GM19463 (cell line): ENCODE measurements at regions not wholly inside any gene's neighbourhood (a gene's known extent, or its start where the extent isn't known, plus 50 kb on each side); places are given as distances from the start of the nearest gene placed in this dataset.

Experiments used
- ATAC-seq: cut with Tn5 transposase; IDR thresholded peaks from one replicate; pipeline ENCODE4 v1.9.1; 2021; ENCODE audit warnings: mild to moderate bottlenecking, moderate library complexity; ENCODE audit not compliant: unreplicated experiment

DNA sequence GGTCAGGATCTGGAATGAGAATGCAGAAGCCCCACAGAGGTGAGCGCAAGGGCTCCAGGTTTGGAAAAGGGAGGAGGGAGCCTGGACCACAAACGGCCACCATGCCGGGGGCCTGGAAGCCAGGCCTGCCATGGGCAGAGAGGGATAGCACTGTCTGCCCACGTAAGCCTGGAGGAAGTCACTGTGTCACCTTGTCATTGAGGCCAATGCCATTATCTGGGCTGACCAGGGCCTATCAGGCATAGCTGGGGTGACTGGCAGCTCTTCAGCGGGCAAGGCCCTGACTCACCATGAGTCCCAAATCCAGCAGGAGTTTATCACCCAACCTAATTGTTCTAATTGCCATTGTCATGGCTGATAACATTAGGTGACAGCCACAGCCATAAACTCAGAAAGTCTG, 84.6 kb downstream of the MATN1 start:
- ATAC-seq, result no peak

DNA sequence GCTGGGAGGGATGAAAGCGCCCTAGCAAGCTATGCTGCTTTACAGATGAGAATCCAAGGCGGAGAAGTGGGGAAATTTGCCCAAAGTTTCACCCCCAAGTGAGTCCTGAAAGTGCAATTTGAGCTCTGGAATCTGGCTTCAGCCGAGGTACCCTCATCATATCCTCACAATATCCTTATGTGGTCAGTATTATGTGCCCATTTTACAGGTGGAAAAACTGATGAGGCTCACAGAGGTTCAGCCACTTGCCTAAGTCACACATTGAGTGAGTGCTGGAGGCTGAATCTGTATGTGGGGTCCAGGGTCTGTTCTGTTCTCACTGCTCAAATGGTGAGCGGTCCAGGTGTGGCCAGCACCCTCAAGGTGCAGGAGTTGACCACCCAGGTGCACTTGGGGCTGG, 85.3 kb downstream of the MATN1 start:
- ATAC-seq, result no peak

GRCh38 chr1:30637183-30637980, 86.0 kb downstream of the MATN1 start:
- no peak for ATAC-seq

DNA sequence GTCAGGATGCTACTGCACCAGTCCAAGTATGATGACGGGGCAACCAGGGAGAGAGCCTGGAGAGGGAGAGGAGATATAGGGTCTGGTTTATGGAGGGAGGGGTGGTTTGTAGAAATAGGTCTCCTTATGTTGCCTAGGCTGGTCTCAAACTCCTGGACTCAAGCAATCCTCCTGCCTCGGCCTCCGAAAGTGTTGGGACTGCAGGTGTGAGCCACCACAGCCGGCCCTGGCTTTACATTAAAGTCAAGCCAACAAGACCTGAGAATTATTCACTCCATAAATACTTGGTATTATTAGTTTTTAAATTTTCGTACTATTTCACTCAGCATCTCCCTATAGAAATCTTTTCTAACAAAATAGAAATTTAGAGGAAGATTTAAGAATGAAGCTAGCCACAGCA, 86.8 kb downstream of the MATN1 start:
- no peak for ATAC-seq

DNA sequence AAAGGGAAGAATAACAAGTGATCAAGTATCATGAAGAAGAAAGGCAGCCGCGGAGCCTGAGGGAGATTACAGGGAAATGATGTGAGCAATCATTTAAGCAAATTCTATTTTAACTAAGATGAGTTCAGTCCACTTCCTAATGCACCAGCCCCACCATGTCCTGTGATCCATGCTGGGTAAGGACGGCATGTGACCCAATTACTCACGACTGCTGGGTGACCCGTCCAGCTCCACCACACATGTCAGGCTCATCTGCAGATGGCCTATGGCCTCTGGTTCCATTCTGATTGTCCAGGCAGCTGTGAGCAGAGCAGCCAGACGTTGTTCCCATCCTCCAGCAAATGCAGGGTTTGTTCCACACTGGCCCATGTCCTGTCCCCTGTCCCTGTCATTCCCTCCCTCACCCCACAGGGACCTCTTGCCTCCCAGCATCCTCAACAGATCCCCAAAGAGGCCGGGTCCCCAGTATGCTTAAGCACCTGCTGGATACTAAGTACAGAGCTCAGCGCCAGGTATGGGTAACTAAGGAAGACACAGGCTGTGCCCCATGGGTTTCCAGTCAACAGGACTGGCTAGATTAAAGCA, 87.9 kb downstream of the MATN1 start:
- no peak for ATAC-seq

GRCh38 chr1:30634507-30634906, 88.9 kb downstream of the MATN1 start:
- no peak for ATAC-seq

DNA sequence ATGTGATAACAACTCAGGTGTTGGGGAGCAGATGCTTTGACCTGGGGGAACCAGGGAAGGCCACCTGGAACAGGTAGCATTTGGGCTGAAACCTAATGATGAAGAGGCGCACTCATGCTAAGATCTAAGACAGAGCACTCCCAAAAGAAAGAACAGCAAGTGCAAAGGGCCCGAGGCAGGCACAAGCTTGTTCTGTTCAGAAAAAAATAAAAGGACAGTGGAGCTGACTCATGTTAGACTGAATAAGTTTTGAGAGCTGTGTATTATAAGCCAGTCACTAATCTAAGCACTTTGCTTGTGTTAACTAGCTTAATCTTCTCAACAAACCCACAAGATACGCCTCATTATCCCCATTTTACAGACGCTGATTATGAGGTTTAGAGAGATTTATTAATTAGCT, 90.1 kb downstream of the MATN1 start:
- ATAC-seq, result no peak

GRCh38 chr1:30632481-30632880, 90.9 kb downstream of the MATN1 start:
- no peak for ATAC-seq

DNA sequence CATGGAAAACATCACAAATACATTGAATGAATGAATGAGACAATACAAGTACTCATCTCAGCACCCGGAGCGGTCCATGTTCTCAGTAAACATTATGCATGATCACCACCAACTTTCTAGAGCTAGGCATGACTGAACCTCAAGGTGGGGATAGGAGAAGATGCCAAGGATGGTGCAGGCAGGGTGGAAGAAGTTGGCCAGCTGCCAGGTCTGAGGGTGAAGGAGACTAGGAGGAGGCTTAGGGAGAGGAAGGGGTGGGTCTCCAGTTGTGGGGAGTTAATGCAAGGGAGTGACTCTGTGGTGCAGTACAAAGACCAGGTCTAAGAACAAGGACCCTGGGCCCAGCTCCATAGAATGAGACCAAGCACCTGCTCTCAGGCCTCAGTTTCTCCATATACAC, 91.7 kb downstream of the MATN1 start:
- no peak for ATAC-seq

DNA sequence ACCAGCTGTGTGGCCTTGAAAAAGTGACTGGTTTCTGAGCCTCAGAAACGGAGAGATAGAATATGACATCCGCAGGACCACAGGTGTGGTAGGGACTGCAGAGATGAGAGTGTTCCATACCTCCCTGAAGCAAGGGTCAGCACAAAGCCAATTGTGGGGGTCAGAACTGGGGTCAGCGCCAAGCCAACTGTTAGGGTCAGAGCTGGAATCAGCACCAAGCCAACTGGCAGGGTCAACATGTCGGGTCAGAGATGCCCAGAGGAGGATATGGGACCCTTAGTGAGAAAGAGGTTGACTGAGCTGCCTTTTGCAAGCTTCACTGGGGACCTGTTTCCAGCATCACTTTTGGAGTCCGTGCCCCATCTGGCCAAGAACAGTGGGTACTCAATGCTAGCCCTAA, 93.9 kb downstream of the MATN1 start:
- ATAC-seq, result no peak

- ATAC-seq, result no peak
These were observed 95.4 kb downstream of the MATN1 start for GRCh38 chr1:30627994-30628393.

- ATAC-seq, result no peak
These were observed 96.2 kb downstream of the MATN1 start for GRCh38 chr1:30627206-30627605.

GRCh38 chr1:30623431-30623830, 100.0 kb downstream of the MATN1 start:
- no peak for ATAC-seq

DNA sequence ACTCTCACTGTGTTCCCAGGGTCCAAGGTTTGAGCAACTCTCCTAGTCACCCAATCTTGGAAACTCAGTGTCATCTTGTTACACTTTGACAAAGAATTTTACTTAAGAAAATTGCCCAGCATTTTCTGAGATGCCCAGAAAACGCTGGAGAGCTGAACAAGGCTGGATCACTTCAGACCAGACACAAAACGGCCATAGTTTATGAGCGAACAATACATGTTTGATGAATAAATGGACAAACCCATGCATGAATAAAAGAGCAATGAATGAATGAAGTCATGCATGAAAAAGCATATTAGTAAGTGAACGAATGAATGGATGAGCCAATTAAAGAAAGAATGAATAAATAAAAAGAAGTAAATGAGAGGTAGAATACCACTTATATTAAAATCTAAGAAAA, 103.8 kb downstream of the MATN1 start:
- no peak for ATAC-seq

- ATAC-seq, result no peak
These were observed 105.0 kb downstream of the MATN1 start for GRCh38 chr1:30618335-30618747.

DNA sequence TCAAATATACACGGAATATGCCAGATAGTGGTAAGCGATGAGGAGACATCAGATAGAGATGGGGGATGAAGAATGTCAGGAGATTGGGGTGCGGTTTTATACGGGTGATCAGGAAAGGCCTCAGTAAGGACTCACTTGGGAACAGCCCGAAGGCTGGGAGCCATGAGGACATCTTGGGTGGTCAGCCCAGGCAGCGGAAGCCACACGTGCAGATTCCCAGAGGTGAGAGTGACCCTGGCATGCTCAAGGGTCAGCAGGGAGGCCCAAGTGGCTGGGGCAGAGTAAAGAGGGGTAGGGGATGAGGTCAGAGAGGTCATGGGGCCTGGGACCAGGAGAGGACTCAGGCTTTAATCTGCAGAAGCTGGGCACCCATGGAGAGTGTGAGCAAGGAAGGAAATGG, 106.6 kb downstream of the MATN1 start:
- no peak for ATAC-seq

DNA sequence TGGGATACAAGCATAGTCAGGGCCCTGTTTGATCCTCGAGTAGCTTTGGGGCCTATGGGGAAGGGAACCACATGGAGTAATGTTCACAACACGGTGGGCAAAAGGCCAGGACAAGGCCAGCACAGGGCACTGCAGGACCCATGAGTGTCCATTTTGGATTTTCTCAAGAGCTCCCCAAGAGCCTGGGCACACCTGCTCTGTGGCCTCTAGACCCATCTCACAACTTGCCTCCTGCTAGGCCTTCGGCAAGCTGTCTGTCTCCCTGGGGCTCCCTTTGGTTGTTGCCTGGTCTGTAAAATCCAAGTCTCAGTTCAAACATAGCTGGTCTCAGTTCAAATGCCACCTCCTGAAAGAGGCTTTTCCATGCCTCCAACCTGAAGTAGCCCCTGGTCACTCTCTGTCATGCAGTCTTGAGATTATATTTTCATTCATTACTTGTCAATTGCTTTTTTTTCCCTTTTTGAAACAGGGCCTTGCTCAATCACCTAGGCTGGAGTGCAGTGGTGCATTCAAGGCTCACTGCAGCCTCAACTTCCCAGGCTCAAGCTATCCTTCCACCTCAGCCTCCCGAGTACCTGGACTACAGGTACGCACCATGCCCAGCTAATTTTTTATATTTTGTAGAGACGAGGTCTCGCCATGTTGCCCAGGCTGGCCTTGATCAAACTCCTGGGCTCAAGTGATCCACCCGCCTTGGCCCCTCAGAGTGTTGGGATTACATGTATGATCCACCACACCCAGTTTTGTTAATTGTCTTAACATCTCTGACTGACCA, 107.4 kb downstream of the MATN1 start:
- no peak for ATAC-seq

GRCh38 chr1:30615076-30615795, 108.1 kb downstream of the MATN1 start:
- no peak for ATAC-seq

- no peak for ATAC-seq
These were observed 110.2 kb downstream of the MATN1 start for GRCh38 chr1:30613188-30613587.

DNA sequence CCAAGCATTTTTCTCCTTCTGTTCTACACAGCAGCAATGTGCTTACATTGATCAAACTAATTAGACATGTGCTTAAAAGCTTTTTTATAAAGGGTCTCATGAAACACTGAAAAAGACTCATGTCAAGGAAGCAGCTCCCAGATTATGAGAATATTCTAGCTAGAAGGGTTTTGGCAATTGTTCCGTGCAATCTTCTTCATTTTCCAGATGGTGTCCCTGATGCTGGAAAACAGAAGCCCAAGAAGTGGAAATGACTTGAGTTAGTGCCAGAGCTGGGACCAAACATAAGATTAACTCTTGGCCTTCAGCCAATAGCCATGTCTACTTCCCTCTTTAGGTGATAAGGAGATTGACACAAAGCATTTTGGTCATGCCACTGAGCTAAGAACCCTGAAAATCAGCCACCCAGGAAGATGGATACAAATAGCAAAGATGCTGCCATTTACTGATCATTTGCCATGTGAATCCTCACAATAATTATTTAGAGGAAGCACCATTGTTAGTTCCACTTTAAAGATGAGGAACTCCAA, 110.8 kb downstream of the MATN1 start:
- ATAC-seq, result no peak

- no peak for ATAC-seq
These were observed 111.6 kb downstream of the MATN1 start for GRCh38 chr1:30611741-30612309.
